ENCODE measurements at regions not wholly inside any gene's neighbourhood (a gene's known extent, or its start where the extent isn't known, plus 50 kb on each side); places are given as distances from the start of the nearest gene placed in this dataset.
A peak's percentile ranks its signal among the peaks of the same experiment; 100 is the strongest.

- no peaks in the 10 kb centered on the region for H3K36me3 ChIP-seq (ENCODE audit: insufficient read depth, low read length)
- H3K4me3 ChIP-seq (ENCODE audit: low read depth in 1 of 2, low read length in 2 of 2) = no peak overlapping the region
- no peak overlapping the region for H3K9ac ChIP-seq (ENCODE audit: low read depth, low read length)
- H3K4me1 ChIP-seq (ENCODE audit: insufficient read depth, low read length) = no peaks in the 10 kb centered on the region
- no peaks in the 10 kb centered on the region for H3K9me3 ChIP-seq (ENCODE audit: insufficient read depth, low read length, severe bottlenecking)
- no peak overlapping the region for H3K4me2 ChIP-seq (ENCODE audit: insufficient read depth, low read length)
- H3K27ac ChIP-seq (ENCODE audit: low read length) = no peak overlapping the region
- DNase-seq (no peak), ATAC-seq (ENCODE audit: insufficient read depth, low read depth) (no peak)
- no peaks in the 10 kb centered on the region for H3K27me3 ChIP-seq (ENCODE audit: insufficient read depth, low read length, poor library complexity)
- TF ChIP-seq EZH2 (IDR thresholded peaks at IDR 0.05; ENCODE audit: borderline replicate concordance, low read depth, low read length, severe bottlenecking) (no peak), CTCF (IDR thresholded peaks at IDR 0.05; ENCODE audit: borderline replicate concordance, extremely low read depth, low read length, poor library complexity, severe bottlenecking) (no peak)
- H2AFZ ChIP-seq (ENCODE audit: low read depth, low read length) = no peak overlapping the region
- H3K79me2 ChIP-seq (ENCODE audit: insufficient read depth, low read length) = no peaks in the 10 kb centered on the region
- no peaks in the 10 kb centered on the region for H4K20me1 ChIP-seq (ENCODE audit: insufficient read depth, low read length)
Measured at GRCh38 chr10:4561296-4561695, 264.7 kb upstream of the AKR1E2 start.

- ATAC-seq (ENCODE audit: insufficient read depth, low read depth) (no peak), DNase-seq (no peak)
- Histone ChIP-seq H3K4me1 (ENCODE audit: insufficient read depth, low read length) (no peaks in the 10 kb centered on the region), H3K4me3 (ENCODE audit: low read depth in 1 of 2, low read length in 2 of 2) (no peak overlapping the region), H4K20me1 (ENCODE audit: insufficient read depth, low read length) (no peaks in the 10 kb centered on the region), H2AFZ (ENCODE audit: low read depth, low read length) (no peak overlapping the region), H3K9me3 (ENCODE audit: insufficient read depth, low read length, severe bottlenecking) (no peaks in the 10 kb centered on the region), H3K27ac (ENCODE audit: low read length) (no peak overlapping the region), H3K4me2 (ENCODE audit: insufficient read depth, low read length) (no peak overlapping the region), H3K79me2 (ENCODE audit: insufficient read depth, low read length) (no peaks in the 10 kb centered on the region), H3K36me3 (ENCODE audit: insufficient read depth, low read length) (no peaks in the 10 kb centered on the region), H3K27me3 (ENCODE audit: insufficient read depth, low read length, poor library complexity) (no peaks in the 10 kb centered on the region), H3K9ac (ENCODE audit: low read depth, low read length) (no peak overlapping the region)
- no peak for TF ChIP-seq CTCF (IDR thresholded peaks at IDR 0.05; ENCODE audit: borderline replicate concordance, extremely low read depth, low read length, poor library complexity, severe bottlenecking)
- TF ChIP-seq EZH2 (IDR thresholded peaks at IDR 0.05; ENCODE audit: borderline replicate concordance, low read depth, low read length, severe bottlenecking) = no peak
Measured at GRCh38 chr10:4557469-4557868, 268.5 kb upstream of the AKR1E2 start.

- Histone ChIP-seq H3K36me3 (ENCODE audit: insufficient read depth, low read length) (no peaks in the 10 kb centered on the region), H3K4me1 (ENCODE audit: insufficient read depth, low read length) (no peaks in the 10 kb centered on the region), H3K9ac (ENCODE audit: low read depth, low read length) (no peak overlapping the region), H2AFZ (ENCODE audit: low read depth, low read length) (no peak overlapping the region), H3K4me3 (ENCODE audit: low read depth in 1 of 2, low read length in 2 of 2) (no peak overlapping the region), H3K27ac (ENCODE audit: low read length) (no peak overlapping the region), H3K27me3 (ENCODE audit: insufficient read depth, low read length, poor library complexity) (no peaks in the 10 kb centered on the region), H3K79me2 (ENCODE audit: insufficient read depth, low read length) (no peaks in the 10 kb centered on the region), H3K4me2 (ENCODE audit: insufficient read depth, low read length) (no peak overlapping the region), H4K20me1 (ENCODE audit: insufficient read depth, low read length) (no peaks in the 10 kb centered on the region), H3K9me3 (ENCODE audit: insufficient read depth, low read length, severe bottlenecking) (no peaks in the 10 kb centered on the region)
- ATAC-seq (ENCODE audit: insufficient read depth, low read depth) = no peak
- TF ChIP-seq CTCF (IDR thresholded peaks at IDR 0.05; ENCODE audit: borderline replicate concordance, extremely low read depth, low read length, poor library complexity, severe bottlenecking) (no peak), EZH2 (IDR thresholded peaks at IDR 0.05; ENCODE audit: borderline replicate concordance, low read depth, low read length, severe bottlenecking) (no peak)
- DNase-seq = no peak
Measured at GRCh38 chr10:4556527-4556926, 269.5 kb upstream of the AKR1E2 start.

- H3K9ac ChIP-seq (ENCODE audit: low read depth, low read length) = no peak overlapping the region
- H3K79me2 ChIP-seq (ENCODE audit: insufficient read depth, low read length) = no peaks in the 10 kb centered on the region
- no peak overlapping the region for H3K4me2 ChIP-seq (ENCODE audit: insufficient read depth, low read length)
- no peaks in the 10 kb centered on the region for H4K20me1 ChIP-seq (ENCODE audit: insufficient read depth, low read length)
- 0 out of 2 replicates have a peak overlapping the region, but pooled peaks have one; percentile 13 for H2AFZ ChIP-seq (ENCODE audit: low read depth, low read length)
- ATAC-seq (ENCODE audit: insufficient read depth, low read depth) = no peak
- H3K27me3 ChIP-seq (ENCODE audit: insufficient read depth, low read length, poor library complexity) = no peaks in the 10 kb centered on the region
- no peak overlapping the region for H3K4me3 ChIP-seq (ENCODE audit: low read depth in 1 of 2, low read length in 2 of 2)
- no peaks in the 10 kb centered on the region for H3K4me1 ChIP-seq (ENCODE audit: insufficient read depth, low read length)
- H3K27ac ChIP-seq (ENCODE audit: low read length) = no peak overlapping the region
- no peak for TF ChIP-seq EZH2 (IDR thresholded peaks at IDR 0.05; ENCODE audit: borderline replicate concordance, low read depth, low read length, severe bottlenecking)
- no peak for TF ChIP-seq CTCF (IDR thresholded peaks at IDR 0.05; ENCODE audit: borderline replicate concordance, extremely low read depth, low read length, poor library complexity, severe bottlenecking)
- no peaks in the 10 kb centered on the region for H3K9me3 ChIP-seq (ENCODE audit: insufficient read depth, low read length, severe bottlenecking)
- DNase-seq = no peak
- H3K36me3 ChIP-seq (ENCODE audit: insufficient read depth, low read length) = no peaks in the 10 kb centered on the region
Measured at GRCh38 chr10:4555920-4556319, 270.1 kb upstream of the AKR1E2 start.

Measured in DND-41 (cell line).